B cell (primary cell): ENCODE measurements at regions not wholly inside any gene's neighbourhood (a gene's known extent, or its start where the extent isn't known, plus 50 kb on each side); places are given as distances from the start of the nearest gene placed in this dataset.

Experiments
- ATAC-seq: fragments of 200-7000 bp; cut with Tn5 transposase; one replicate; pipeline ENCODE4 v1.10.0; 2021; ENCODE audit warnings: low read depth, mild to moderate bottlenecking, moderate number of reproducible peaks, moderate library complexity
- CTCF ChIA-PET: fragments of 350-600 bp; sonication (Branson Sonifier 250); formaldehyde crosslinking; loops from one replicate; lab custom pipeline; 2021; ENCODE audit warnings: antibody characterized with exemption, inconsistent platforms; lab: Charles Lee
- POLR2A ChIA-PET: fragments of 350-600 bp; sonication (Branson Sonifier 250); formaldehyde crosslinking; loops from one replicate; lab custom pipeline; 2021; ENCODE audit warnings: antibody characterized with exemption; lab: Charles Lee
- DNase-seq: peaks from one replicate; pipeline ENCODE4 v3.0.0; 2013
- H2AFZ ChIP-seq: 2 replicates; pipeline ENCODE4 v1.6.1; 2012; ENCODE audit warnings: mild to moderate bottlenecking, low read depth, low read length; ENCODE audit not compliant: insufficient read depth, poor library complexity, severe bottlenecking
- H3K27ac ChIP-seq, 2 donors: 1 replicate in 1 of 2; 2 replicates in 1 of 2; pipeline ENCODE4 v1.5.1; 2012 to 2013; ENCODE audit warnings: low read length in 2 of 2, mild to moderate bottlenecking in 2 of 2, moderate library complexity in 1 of 2
- H3K27me3 ChIP-seq, 4 experiments: fragments of 200-600 bp in 1 of 4; sonication (generic) in 1 of 4; replicated peaks in 1 of 4; 1 replicate in 2 of 4; 2 replicates in 2 of 4; pipeline versions ENCODE4 v1.6.1 to v1.7.0; 2013 to 2016; ENCODE audit warnings: low read length in 3 of 4, mild to moderate bottlenecking in 2 of 4, mixed read lengths in 1 of 4, moderate library complexity in 1 of 4; ENCODE audit not compliant: insufficient read depth in 4 of 4, control insufficient read depth in 3 of 4; ENCODE audit errors: control extremely low read depth in 1 of 4
- H3K36me3 ChIP-seq, 2 experiments: replicated peaks in 1 of 2; 1 replicate in 1 of 2; 2 replicates in 1 of 2; pipeline versions ENCODE4 v1.6.1 to v1.7.1; 2013; ENCODE audit warnings: low read length in 1 of 2; ENCODE audit not compliant: insufficient read depth in 2 of 2, control insufficient read depth in 1 of 2; ENCODE audit errors: control extremely low read depth in 1 of 2, extremely low read depth in 1 of 2
- H3K4me1 ChIP-seq, 2 donors: fragments of 200-600 bp in 1 of 2; sonication (generic) in 1 of 2; 1 replicate in 1 of 2; 2 replicates in 1 of 2; pipeline versions ENCODE4 v1.5.1 to v1.6.1; 2013 to 2017; ENCODE audit warnings: low read length in 2 of 2; ENCODE audit not compliant: control insufficient read depth in 2 of 2, insufficient read depth in 2 of 2
- H3K4me2 ChIP-seq: replicated peaks from 2 replicates; pipeline ENCODE3; 2012; ENCODE audit warnings: mild to moderate bottlenecking, low read depth, low read length; ENCODE audit not compliant: poor library complexity, severe bottlenecking
- H3K4me3 ChIP-seq, 5 experiments: fragments of 200-600 bp in 1 of 5; sonication (generic) in 1 of 5; 1 replicate in 3 of 5; 2 replicates in 2 of 5; pipeline versions ENCODE4 v1.5.1 to v1.7.0; 2011 to 2016; ENCODE audit warnings: low read length in 4 of 5, mild to moderate bottlenecking in 4 of 5, low read depth in 2 of 5, control low read depth in 1 of 5, moderate library complexity in 1 of 5; ENCODE audit not compliant: insufficient read depth in 1 of 5; ENCODE audit errors: control extremely low read depth in 1 of 5, extremely low read depth in 1 of 5
- H3K79me2 ChIP-seq: fragments of 200-600 bp; sonication (generic); one replicate; pipeline ENCODE4 v1.6.0; 2016; ENCODE audit warnings: low read length; ENCODE audit not compliant: control insufficient read depth, insufficient read depth
- H3K9ac ChIP-seq: fragments of 200-600 bp; sonication (generic); 2 replicates; pipeline ENCODE4 v1.6.1; 2017; ENCODE audit warnings: mild to moderate bottlenecking, low read length, moderate library complexity
- H3K9me3 ChIP-seq, 3 donors: one replicate each; pipeline versions ENCODE4 v1.6.1 to v1.7.1; 2013; ENCODE audit warnings: low read length in 2 of 3; ENCODE audit not compliant: control insufficient read depth in 2 of 3, insufficient read depth in 1 of 3; ENCODE audit errors: control extremely low read depth in 1 of 3
- H4K20me1 ChIP-seq: 2 replicates; pipeline ENCODE4 v1.6.0; 2012; ENCODE audit warnings: mild to moderate bottlenecking, low read length; ENCODE audit not compliant: insufficient read depth, control insufficient read depth, poor library complexity, severe bottlenecking
- H3K27ac Mint-ChIP-seq: one replicate; pipeline ENCODE4 v1.8.0; 2021; ENCODE audit warnings: mixed read lengths
- H3K27me3 Mint-ChIP-seq: one replicate; pipeline ENCODE4 v1.8.0; 2021; ENCODE audit warnings: mixed read lengths
- H3K4me1 Mint-ChIP-seq: one replicate; pipeline ENCODE4 v1.8.0; 2021; ENCODE audit warnings: mixed read lengths
- H3K4me3 Mint-ChIP-seq: one replicate; pipeline ENCODE4 v1.8.0; 2021; ENCODE audit warnings: mixed read lengths
- H3K9me3 Mint-ChIP-seq: one replicate; pipeline ENCODE4 v1.8.0; 2022; ENCODE audit warnings: mixed read lengths; ENCODE audit not compliant: insufficient read depth
- EZH2 ChIP-seq: IDR thresholded peaks from 2 replicates; pipeline ENCODE4 v1.6.1; 2012; ENCODE audit warnings: borderline replicate concordance, low read depth, mild to moderate bottlenecking, moderate library complexity, low read length; ENCODE audit not compliant: insufficient read depth, poor library complexity, severe bottlenecking
- WGBS: methylation state at CpG from one replicate; pipeline ENCODE4 v1.1.5; 2013; ENCODE audit warnings: missing lambda C conversion rate; ENCODE audit not compliant: insufficient coverage; 5-methylcytosine and 5-hydroxymethylcytosine counted together
- intact Hi-C: fragments of 100-400 bp; cut with micrococcal nuclease; formaldehyde crosslinking; loops from one replicate; pipeline ENCODE4 v1.10.0; 2022
- TF ChIP-seq, protein P1 (sequence below): fragments of 200-600 bp; IDR thresholded peaks from one replicate; pipeline ENCODE4 v1.8.0; 2022; ENCODE audit warnings: antibody characterized with exemption, mild to moderate bottlenecking

DNA sequence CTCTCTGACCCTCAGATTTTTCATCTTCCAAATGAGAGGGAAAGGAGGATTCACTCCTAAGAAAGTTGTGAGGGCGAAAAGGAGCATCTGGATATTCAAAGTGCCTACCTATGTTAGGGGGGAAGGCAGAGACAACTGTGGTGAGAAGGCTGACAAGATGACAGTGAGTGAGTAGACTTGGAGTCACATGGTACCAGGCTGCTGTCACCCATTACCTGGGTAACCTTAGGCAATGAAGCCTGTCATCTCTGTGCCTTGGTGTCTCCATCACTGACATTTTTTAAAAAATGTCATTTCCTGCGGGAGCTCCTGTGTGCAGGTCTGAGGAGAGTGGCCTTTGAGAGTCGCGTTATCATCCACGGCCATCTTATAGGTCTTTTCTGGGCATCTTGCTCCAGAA, 124.0 kb downstream of the MAF start:
- ChIA-PET POLR2A (no interaction called here), CTCF (no interaction called here)
- Histone ChIP-seq H3K4me2 (no peak overlapping the region), H3K27ac (no peak overlapping the region), H3K27me3 (no peaks in the 10 kb centered on the region), H3K36me3 (no peaks in the 10 kb centered on the region), H3K79me2 (no peaks in the 10 kb centered on the region), H3K9me3 (no peaks in the 10 kb centered on the region), H3K9ac (no peak overlapping the region), H2AFZ (no peak overlapping the region), H3K4me1 (no peaks in the 10 kb centered on the region), H4K20me1 (no peaks in the 10 kb centered on the region), H3K4me3 (no peak overlapping the region)
- Mint-ChIP-seq H3K9me3 (no peaks in the 10 kb centered on the region), H3K4me3 (no peak overlapping the region), H3K27ac (no peak overlapping the region), H3K27me3 (peaks cover 3% of the 10 kb centered on the region), H3K4me1 (no peaks in the 10 kb centered on the region)
- TF ChIP-seq EZH2: no peak
- TF ChIP-seq, protein P1, sequence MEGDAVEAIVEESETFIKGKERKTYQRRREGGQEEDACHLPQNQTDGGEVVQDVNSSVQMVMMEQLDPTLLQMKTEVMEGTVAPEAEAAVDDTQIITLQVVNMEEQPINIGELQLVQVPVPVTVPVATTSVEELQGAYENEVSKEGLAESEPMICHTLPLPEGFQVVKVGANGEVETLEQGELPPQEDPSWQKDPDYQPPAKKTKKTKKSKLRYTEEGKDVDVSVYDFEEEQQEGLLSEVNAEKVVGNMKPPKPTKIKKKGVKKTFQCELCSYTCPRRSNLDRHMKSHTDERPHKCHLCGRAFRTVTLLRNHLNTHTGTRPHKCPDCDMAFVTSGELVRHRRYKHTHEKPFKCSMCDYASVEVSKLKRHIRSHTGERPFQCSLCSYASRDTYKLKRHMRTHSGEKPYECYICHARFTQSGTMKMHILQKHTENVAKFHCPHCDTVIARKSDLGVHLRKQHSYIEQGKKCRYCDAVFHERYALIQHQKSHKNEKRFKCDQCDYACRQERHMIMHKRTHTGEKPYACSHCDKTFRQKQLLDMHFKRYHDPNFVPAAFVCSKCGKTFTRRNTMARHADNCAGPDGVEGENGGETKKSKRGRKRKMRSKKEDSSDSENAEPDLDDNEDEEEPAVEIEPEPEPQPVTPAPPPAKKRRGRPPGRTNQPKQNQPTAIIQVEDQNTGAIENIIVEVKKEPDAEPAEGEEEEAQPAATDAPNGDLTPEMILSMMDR: no peak
- 100% methylated on average over 3 of the region's 5 CpGs for WGBS
- DNase-seq: no peak
- no peak for ATAC-seq
- intact Hi-C loops: no loop called here

DNA sequence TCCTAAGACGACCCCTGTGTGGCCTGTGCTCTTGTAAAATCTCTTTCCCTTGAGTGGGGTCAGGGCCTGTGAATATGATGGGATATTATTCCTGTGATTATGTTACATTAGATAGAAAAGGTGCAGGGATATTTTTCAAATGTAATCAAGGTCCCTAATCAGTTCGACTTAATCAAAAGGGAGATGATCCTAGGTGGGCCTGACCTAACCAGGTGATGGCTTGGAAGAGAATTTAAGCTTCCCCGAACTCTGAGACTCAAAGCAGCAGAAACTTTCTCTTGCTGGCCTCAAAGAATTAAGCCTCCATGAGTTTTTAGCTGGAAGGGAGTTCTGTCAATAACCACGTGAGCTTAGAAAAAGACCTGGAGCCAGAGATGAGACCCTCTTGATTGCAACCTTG, 124.7 kb downstream of the MAF start:
- H2AFZ ChIP-seq: no peak overlapping the region
- H4K20me1 ChIP-seq: no peaks in the 10 kb centered on the region
- no peak overlapping the region for H3K9ac ChIP-seq
- no peaks in the 10 kb centered on the region for H3K9me3 ChIP-seq
- ChIA-PET CTCF (no interaction called here), POLR2A (no interaction called here)
- no peak overlapping the region for H3K4me3 ChIP-seq
- no peaks in the 10 kb centered on the region for H3K79me2 ChIP-seq
- no peaks in the 10 kb centered on the region for H3K36me3 ChIP-seq
- Mint-ChIP-seq H3K27me3 (no peaks in the 10 kb centered on the region), H3K4me3 (no peak overlapping the region), H3K4me1 (no peaks in the 10 kb centered on the region), H3K9me3 (no peaks in the 10 kb centered on the region), H3K27ac (no peak overlapping the region)
- H3K4me1 ChIP-seq: no peaks in the 10 kb centered on the region
- H3K27me3 ChIP-seq: no peaks in the 10 kb centered on the region
- intact Hi-C loops: no loop called here
- H3K4me2 ChIP-seq: no peak overlapping the region
- DNase-seq (no peak), ATAC-seq (no peak)
- H3K27ac ChIP-seq: no peak overlapping the region
- 83% methylated on average over 4 of the region's 4 CpGs for WGBS
- no peak for TF ChIP-seq EZH2
- TF ChIP-seq, protein P1: no peak
